GM21786 (cell line): ENCODE measurements at regions not wholly inside any gene's neighbourhood (a gene's known extent, or its start where the extent isn't known, plus 50 kb on each side); places are given as distances from the start of the nearest gene placed in this dataset.

ENCODE experiments used
- ATAC-seq: cut with Tn5 transposase; IDR thresholded peaks from one replicate; pipeline ENCODE4 v1.9.1; 2021; ENCODE audit not compliant: unreplicated experiment

DNA sequence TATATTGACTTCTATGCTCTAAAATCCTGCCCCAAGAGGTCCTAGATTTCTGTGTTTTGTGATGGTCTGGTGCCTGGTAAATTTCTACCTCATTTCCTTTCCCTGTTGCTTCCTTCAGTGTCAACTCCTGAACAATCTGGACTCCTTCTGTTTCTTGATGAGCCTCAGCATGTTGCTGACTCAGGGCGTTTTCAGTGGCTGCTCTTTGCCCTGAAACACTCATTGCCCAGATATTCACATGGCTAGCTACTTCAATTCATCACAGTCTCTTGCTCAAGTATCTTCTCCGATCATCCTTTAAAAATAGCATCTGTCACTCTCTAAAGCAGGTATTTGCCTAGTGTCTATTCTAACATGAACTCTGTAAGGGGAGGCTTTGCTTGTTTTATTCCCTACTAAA is 526.3 kb upstream of the RAG2 start:
- no peak for ATAC-seq

DNA sequence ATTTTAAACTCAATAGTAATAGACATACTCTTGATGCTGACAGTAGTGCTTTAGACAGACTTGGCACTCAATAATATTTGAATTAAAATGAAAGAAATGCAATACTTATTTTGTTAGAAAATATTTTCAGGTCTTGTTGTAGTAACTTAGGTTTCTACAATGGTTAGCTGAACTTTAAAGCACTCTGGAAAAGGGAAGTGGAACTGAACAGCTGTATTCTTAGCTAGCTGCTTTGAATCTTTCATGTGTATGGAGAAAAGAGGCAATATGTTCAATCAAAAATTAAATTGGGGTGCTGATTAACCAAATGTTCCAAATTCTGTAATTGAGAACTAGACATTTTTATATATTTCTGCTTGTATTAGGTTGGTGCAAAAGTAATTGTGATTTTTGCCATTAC is 517.9 kb upstream of the RAG2 start:
- no peak for ATAC-seq

DNA sequence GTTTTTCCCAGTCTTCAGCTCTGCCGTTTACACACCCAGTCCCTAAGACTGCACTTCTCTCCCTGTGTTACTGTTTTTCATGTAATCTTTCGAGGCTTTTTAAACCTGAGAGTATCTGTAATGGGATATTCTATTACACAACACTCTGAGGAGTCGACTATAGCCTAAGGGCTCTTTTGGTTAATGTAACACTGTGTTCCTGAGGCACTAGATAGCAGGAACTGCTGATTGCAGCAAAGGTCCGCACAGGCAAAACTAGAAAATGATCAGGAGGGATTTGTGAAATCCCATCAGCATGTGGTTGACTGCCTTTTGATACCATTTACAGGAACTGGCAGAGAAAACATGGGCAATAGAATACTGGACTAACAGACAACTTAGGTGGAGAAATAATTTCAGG is 512.3 kb upstream of the RAG2 start:
- ATAC-seq, result no peak

DNA sequence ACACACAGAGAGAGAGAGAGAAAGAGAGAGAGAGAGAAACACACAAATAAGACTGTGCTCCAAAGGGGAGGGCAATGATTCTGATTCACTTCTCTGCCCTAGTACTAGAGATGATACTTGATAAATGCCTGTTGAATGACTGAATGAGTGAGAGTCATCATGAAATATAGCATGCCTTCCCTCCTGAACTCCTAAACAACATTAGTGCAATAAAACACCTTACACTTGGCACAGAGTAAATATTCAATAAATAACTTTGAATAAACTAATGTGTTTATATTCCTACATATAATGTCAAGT is 511.2 kb upstream of the RAG2 start:
- no peak for ATAC-seq

DNA sequence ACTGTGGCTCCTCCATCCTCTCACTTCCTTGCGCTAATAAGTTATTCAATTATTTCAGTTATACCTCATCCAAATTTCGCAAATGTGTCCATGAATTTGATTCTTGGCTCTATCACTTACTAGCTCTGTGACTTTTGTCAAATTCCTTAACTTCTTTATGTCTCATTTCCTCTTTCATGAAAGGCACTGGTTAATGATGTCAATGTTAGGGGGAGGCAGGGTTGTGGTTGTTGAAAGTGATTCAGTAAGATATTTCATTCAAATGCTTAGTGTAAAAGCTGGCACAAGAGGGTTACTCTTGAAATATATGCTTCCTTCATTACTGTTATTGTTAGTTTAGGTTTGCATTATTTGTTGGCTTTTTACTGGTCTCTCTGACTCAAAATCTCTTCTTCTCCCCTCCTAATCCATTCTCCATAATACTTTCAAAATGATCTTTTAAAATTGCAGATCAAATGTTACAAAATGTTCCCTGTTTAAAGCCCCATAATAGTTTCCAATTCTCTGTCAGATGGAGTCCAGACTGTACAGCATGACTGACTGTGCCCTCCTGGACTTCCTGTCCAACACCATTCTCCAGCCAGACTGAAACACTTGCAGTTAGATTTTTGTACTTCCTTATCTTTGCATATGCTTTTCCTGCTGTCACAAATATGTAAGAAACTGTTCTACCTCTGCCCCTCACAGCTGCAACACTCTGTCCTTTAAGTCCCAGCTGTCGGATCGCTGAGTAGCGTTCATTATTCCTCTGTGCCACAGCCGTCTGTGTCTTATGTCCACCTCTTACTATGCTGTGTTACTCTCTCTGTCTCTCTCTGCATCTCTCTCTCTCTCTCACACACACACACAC is 510.6 kb upstream of the RAG2 start:
- ATAC-seq, result no peak

DNA sequence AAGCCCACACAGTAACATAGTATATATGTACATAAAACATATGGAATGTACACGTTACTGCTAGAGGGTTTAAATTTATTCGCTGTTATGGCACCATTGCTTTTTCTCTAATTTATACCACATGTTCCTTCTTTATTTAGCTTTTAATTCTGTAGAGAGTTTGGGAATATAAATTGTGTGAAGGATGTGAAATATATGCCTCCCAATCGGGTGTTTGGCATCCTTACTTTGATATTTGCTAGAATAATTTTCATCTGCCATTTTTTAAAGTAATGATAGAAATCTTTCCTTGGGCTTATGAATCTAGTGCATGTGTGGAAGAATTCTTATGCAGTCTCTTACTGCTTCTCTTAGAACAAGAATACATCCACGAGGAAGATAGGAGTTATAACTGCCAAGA is 509.8 kb upstream of the RAG2 start:
- ATAC-seq, result no peak

DNA sequence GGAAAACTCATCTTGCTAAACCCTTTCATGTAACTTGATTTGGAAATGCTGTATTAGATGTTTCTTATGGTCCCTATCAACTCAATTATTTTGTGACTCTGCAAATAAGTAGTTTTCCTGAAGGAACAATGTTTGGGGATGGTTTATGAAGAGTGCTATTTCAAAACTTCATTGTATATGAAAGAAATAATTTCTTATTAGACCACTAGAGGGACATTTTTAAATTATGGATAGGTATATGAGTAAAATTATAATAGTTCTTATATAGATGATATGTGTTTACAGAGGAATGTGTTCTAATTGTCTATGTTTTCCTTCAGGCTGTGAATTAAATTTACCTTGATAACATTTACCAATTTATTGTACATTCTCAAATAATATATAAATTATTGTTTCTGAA is 509.4 kb upstream of the RAG2 start:
- no peak for ATAC-seq

DNA sequence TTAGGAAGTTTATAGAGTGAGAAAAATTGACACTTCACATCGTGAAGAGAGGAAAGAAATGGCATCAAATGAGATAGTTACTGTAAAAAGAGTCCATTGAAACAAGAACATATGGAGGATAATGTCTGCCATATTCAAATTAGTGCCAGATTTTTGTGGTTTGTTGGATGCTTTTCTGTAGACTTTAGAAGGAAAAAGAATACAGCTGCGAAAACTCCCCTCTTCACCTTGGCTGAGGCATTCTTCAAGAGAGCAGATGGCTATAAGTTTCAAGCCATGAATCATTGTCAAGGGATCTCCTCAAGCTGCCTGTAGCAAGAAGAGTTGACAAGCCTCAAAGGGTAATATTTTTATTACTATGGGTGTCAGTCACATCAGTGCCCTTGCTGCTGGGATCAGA is 507.4 kb upstream of the RAG2 start:
- no peak for ATAC-seq

DNA sequence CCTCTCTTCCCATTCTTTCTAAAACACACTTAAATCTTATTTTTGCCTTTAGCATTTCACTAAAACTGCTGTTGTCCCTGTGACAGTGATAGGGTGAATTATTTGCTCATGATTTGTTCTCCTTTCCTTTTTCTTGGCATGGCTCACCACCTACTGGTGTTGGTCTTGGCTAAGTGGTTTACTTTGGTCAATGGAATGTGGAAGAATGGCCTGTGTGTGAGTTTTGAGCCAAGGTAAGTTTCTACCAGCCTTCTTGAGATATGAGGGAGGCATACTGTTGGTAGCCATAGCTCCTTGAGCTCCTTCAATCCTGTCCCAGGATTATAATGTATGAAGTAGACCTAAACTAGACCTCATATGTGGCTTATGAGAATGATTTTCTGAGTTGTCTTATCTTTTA is 506.3 kb upstream of the RAG2 start:
- ATAC-seq, result no peak

DNA sequence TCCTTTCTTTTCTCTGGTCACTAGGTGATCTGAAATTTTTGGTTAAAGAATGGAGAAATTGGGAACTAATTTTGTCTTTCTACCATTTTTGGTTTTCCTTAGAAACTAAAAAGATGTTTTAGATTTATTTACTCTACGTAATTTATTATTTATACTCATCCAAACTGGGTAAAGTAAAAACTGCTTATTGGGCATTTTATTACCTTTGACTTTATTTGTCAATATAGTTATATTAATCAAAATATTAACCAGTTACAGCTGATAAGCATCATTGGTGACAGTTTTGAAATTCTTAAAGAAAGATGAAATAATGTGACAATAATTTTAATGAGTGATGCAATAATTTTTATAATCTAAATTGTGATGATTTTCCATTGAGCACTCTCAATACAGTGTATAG is 502.0 kb upstream of the RAG2 start:
- no peak for ATAC-seq

DNA sequence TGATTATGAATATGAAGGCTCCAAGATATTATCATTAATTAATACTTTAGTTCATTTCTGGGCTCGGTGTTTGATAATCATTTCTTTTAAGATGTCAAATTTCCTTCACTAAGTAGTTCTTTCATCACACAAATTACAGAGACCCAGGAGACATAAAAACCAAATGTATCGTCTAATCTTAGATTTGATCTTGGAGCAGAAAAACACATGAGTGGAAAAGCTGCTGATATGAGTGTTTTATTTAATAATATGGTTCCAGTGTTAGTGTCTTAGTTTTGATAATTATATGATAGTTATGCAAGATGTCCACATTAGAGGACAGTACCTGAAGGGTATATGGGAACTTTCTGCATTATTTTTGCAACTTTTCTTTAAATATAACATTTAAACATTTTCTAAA is 494.5 kb upstream of the RAG2 start:
- no peak for ATAC-seq

DNA sequence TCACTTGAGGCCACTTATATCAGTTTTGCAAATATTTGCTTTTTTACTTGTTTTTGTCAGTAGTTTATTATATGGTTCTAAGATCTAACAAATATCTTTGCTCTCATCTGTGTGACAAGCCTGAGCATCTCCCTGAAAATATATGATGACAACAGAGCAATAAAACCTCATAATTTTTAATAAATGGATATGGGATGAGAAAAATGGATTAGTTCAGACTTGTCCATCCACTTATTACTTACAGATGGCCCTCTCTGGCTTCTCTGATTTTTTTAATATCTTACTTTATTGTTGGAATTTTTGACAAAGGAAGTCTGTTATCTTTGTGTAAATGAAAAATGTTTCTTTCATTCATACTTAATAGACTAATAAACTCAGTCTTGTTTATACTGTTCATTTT is 491.4 kb upstream of the RAG2 start:
- no peak for ATAC-seq

DNA sequence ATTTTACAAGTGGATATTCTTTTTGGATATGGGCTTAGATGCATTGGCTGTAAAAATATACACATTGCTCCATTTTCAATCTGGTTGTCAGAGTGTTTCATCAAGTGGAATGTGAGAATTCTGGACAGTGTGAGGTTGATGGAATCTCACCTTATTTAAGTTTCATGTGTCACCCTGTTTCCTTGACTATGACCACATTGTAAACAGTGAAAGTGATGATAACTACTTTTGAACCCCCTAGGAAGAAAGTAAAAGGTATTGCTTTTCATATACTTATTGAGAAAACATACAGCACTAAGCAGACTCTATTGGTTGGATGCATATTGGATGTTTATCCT is 490.5 kb upstream of the RAG2 start:
- no peak for ATAC-seq

DNA sequence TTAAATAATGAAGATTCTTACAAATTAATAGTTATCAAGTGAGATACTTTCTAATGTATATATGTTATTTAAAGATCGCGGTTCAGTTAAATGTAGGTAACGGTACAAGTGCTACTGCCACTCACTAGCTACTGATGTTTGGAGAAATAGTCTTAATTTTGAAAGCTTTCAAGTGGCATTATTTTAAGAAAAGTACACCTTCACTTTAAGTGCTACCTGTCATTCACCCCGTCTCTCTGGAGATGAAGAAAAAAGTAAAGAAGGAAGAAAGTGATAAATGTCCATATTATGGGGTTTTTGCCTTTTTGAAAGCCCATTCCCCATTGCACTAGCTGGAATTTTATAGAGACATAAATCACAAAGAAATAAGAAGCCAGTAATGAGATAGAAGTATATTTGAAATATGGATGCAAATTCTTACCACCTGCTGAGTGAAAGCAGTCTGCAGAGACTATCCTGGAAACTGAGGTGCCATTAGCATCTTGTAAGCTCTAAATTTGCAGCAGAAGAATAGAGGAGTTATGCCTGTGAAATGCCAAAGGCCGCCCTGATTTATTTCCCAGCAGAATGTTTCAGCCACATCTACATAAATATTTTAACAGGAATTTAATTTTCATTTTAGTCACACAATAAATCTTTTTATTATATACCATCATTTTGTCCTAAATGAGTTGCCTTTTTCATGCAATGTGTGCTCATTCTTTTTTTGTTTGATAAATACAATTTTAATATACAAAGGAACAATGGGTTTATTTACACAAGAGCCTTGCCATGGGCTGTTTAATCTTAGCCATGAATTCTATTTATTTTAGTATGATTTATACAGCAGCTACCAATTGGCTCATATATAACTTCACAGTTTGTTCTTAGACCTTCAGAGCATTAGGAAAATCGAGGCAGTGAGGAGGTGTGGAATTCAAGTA is 489.9 kb upstream of the RAG2 start:
- no peak for ATAC-seq

DNA sequence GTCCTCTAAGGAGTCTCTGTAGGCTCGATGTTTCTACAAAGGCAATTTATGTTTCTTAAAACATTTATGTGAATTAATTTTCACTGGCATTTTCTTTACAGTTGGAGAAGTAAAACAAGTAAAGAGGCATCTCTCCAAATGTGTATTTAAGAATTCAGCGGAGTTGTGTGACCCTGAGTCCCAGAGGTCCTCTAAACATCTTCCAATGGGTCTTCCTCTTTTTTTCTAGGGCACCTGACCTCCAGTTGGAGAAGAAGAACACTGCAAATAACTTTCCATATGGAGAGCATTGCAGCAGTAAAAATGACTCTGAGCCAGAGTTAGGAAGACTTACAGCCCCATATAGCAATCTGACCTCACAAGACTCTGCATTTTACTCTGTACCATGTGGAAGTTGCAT is 480.5 kb upstream of the RAG2 start:
- no peak for ATAC-seq

DNA sequence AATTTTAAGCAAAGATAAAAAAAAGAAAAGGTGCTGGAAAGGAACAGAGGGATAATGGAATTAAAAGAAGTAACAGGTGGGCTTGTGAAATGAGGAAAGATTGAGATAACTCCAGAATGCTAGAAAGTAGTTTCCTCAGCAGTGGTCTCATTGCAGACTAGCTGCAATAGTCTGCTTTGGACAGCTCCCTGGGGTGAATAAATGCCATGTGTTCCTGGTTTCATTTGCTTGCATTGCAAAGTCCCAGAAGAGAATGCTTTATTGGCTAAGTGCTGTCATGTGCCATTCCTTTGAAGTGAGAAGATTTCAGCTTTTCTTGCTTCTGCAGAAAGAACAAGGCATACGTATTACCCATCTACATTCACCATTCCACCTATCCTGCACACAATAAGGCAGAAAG is 478.8 kb upstream of the RAG2 start:
- ATAC-seq, result no peak

DNA sequence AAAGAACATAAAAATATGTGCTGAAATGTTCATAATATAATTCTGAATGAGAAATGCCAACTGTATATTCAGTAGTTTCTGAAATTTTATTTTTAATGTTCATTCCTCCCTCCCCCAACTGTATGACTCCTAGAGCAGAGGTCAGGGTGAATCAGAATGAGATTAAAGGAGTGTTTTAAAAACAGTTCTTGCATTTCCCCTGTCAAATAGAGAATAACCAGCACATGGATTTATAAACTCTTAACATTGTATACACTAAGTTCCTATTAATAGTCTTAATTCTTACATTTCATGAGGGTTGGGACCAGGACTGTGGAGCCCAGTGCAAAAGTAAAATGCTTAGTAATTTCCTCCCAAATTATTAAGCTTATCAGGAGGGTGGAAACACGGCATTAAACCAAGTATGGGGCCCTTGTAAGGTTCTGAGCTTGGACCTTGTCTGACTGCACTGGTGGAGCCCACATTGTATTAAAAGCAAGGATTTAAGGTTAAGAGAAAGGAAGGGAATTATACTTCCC is 474.6 kb upstream of the RAG2 start:
- ATAC-seq, result no peak

DNA sequence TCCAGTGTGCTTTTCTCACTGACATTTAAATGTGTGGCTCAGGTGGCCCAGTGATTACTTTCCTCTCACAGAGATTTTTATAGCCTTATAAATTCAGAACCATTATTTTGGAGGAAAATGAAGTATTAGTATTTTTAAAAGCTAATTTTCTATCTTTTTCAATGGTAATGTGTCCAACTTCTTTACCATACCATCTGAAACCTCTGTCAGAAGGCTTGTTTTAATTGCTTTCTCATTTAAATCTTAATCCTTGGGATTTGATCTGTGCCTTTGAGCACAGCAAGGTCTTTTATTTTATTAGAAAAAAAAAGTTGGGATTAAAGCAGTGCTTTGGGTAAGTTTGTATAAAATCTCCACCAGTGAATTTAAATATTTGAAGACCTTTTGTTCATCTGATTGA is 452.3 kb upstream of the RAG2 start:
- no peak for ATAC-seq

DNA sequence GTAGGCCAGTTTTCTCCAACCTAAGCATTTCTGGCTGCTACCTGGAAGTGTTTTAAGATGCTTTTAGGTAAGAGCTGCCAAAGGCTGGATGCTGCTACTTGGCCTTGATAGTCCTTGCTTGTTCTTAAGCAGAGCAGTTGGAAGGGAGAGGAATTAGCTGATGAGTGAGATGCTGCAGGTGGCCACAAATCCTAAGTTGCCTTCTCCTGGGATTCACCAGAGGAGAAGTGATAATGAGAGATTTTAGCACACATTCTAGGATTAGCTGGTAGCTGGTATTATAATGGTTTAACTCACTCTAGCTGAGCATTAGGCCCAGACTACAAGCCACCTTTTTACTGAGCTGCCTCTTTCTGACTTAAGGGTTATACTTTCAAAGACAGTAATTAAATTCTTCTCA is 442.9 kb upstream of the RAG2 start:
- no peak for ATAC-seq

DNA sequence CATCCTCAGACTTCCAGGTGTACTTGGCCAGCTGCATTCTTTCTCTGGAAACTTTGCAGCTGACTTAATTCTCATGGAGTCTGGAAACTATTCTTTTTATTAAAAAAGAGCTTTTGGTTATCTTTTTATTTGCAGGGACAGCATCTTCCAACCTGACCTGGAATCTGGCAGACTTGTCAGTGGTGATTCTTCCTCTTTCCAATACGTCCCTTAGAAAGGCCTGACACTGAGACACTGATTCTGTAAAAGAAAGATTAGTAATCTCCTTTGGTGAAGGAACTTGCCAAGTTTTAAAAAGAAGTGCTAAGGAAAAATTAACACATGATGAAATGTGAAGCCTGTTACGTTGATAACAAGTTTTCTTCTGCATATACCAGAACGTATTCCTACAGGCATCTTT is 440.9 kb upstream of the RAG2 start:
- ATAC-seq, result no peak

DNA sequence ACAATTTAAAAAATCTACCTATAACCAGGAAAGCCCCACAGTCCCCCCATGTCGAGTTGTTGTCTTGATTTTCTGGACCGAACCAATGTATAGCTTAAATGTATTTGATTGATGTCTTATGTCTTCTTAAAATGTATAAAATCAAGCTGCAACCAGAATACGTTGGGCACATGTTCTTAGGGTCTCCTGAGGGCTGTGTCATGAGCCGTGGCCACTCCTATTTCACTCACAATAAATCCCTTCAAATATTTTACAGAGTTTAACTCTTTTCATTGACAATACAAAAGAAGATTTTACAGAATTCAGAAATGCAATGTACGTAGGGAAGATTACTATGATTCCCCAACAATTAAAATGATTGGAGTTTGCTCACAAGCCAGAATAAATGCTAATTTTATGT is 428.7 kb upstream of the RAG2 start:
- ATAC-seq, result no peak

DNA sequence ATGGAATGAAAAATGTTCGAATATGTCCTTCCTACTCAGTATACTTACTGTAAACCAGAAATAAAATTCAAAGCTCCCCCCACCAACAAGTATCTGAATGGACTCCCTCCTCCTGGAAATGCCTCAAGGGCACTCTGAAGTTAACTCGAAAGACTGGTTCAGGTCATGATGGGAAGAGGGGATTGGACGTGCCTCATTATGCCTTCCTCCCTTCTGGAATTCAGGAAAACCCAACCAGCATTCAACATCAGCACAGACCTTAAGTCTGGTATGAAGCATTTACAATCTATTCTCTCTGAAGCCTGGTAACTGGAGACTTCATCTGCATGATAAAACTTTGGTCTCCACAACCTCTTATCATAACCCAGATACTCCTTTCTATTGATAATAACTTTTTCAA is 428.3 kb upstream of the RAG2 start:
- ATAC-seq, result no peak
